K562 (cell line): ENCODE measurements at regions not wholly inside any gene's neighbourhood (a gene's known extent, or its start where the extent isn't known, plus 50 kb on each side); places are given as distances from the start of the nearest gene placed in this dataset.

Experiments
- ATAC-seq: fragments of 200-7000 bp; cut with Tn5 transposase; 3 replicates; pipeline ENCODE4 v1.9.1; 2020; ENCODE audit warnings: moderate library complexity
- BruUV-seq: library from RNA; stranded (reverse); fragments of 400-500 nt; replicated peaks from 2 replicates; lab custom pipeline; 2021; lab: Mats Ljungman, UMichigan
- CTCF ChIA-PET: fragments of 300-600 bp; formaldehyde crosslinking; extraction: SDS; loops from one replicate; lab custom pipeline; 2021; ENCODE audit warnings: low intra/inter-chr PET ratio; lab: Yijun Ruan, JAX
- POLR2A ChIA-PET: fragments of 300-600, 350-650 bp; sonication (Branson Sonifier 250); formaldehyde crosslinking; extraction: SDS; loops from one replicate; lab custom pipeline; 2021; ENCODE audit warnings: antibody characterized with exemption, inconsistent platforms; lab: Yijun Ruan, JAX
- DNase-seq, 4 experiments: peaks; one replicate each; pipeline versions ENCODE4 v3.0.0 to v3.0.0-alpha.2; 2011 to 2018; ENCODE audit warnings: low spot score in 3 of 4, mixed read lengths in 3 of 4; ENCODE audit errors: extremely low read depth in 1 of 4
- FAIRE-seq: peaks from 2 replicates; lab custom pipeline; 2011; peaks lifted over from hg19 to GRCh38; lab: Jason Lieb, UNC
- H2AFZ ChIP-seq: 2 replicates; pipeline ENCODE4 v1.6.0; 2011; ENCODE audit warnings: low read depth, low read length, control low read depth, inconsistent platforms
- H3K27ac ChIP-seq: fragments of 200-600 bp; 3 replicates; pipeline ENCODE4 v1.8.0; 2011; ENCODE audit warnings: low read depth, mild to moderate bottlenecking, control low read depth, inconsistent platforms, low read length, moderate library complexity, mixed read lengths; ENCODE audit errors: extremely low read depth
- H3K27me3 ChIP-seq, 2 experiments: fragments of 300-600 bp in 1 of 2; 2 replicates in 1 of 2; 3 replicates in 1 of 2; pipeline versions ENCODE4 v1.6.0 to v1.8.0; 2011; ENCODE audit warnings: inconsistent platforms in 2 of 2, low read length in 2 of 2, mild to moderate bottlenecking in 1 of 2, mixed read lengths in 1 of 2, moderate library complexity in 1 of 2; ENCODE audit not compliant: control insufficient read depth in 2 of 2, insufficient read depth in 2 of 2
- H3K36me3 ChIP-seq: fragments of 300-600 bp; 3 replicates; pipeline ENCODE4 v1.8.0; 2011; ENCODE audit warnings: mild to moderate bottlenecking, low read length, inconsistent platforms; ENCODE audit not compliant: control insufficient read depth, insufficient read depth
- H3K4me1 ChIP-seq, 2 experiments: fragments of 200-600 bp in 1 of 2; replicated peaks in 1 of 2; 2 replicates in 1 of 2; 3 replicates in 1 of 2; pipeline versions ENCODE4 v1.5.1 to v1.8.0; 2011; ENCODE audit warnings: inconsistent platforms in 2 of 2, low read length in 2 of 2, mild to moderate bottlenecking in 1 of 2, mixed read lengths in 1 of 2, moderate library complexity in 1 of 2; ENCODE audit not compliant: control insufficient read depth in 2 of 2, insufficient read depth in 2 of 2
- H3K4me2 ChIP-seq: 2 replicates; pipeline ENCODE4 v1.6.1; 2011; ENCODE audit warnings: low read length, control low read depth, inconsistent platforms, mixed read lengths; ENCODE audit not compliant: insufficient read depth
- H3K4me3 ChIP-seq: fragments of 200-600 bp; sonication (generic), shearing (Covaris generic); 2 replicates; pipeline ENCODE4 v1.5.1; 2016; ENCODE audit warnings: control low read depth, inconsistent platforms
- H3K79me2 ChIP-seq: fragments of 200-600 bp; 3 replicates; pipeline ENCODE4 v1.8.0; 2011; ENCODE audit warnings: low read length, inconsistent platforms; ENCODE audit not compliant: control insufficient read depth, insufficient read depth
- H3K9ac ChIP-seq, 2 experiments: 2 replicates each; pipeline versions ENCODE4 v1.6.0 to v1.6.1; 2011; ENCODE audit warnings: low read depth in 2 of 2, low read length in 2 of 2, control low read depth in 1 of 2, inconsistent platforms in 1 of 2, mild to moderate bottlenecking in 1 of 2, mixed read lengths in 1 of 2; ENCODE audit not compliant: insufficient read depth in 1 of 2
- H3K9me1 ChIP-seq: one replicate; pipeline ENCODE4 v1.6.0; 2011; ENCODE audit warnings: inconsistent platforms, mild to moderate bottlenecking, low read length, moderate library complexity; ENCODE audit not compliant: control insufficient read depth, insufficient read depth
- H3K9me3 ChIP-seq: replicated peaks from 2 replicates; pipeline ENCODE4 v1.5.1; 2011; ENCODE audit warnings: low read depth, low read length, inconsistent platforms; ENCODE audit not compliant: control insufficient read depth, insufficient read depth
- H4K20me1 ChIP-seq: replicated peaks from 2 replicates; pipeline ENCODE4 v1.6.1; 2011; ENCODE audit warnings: low read length, inconsistent platforms, mixed read lengths; ENCODE audit not compliant: control insufficient read depth, insufficient read depth
- ATF3 ChIP-seq, 2 experiments: fragments of 450-650 bp in 1 of 2; sonication (generic) in 1 of 2; formaldehyde crosslinking in 1 of 2; IDR thresholded peaks in 1 of 2; conservative IDR thresholded peaks in 1 of 2; 2 replicates each; pipeline versions ENCODE4 v1.6.1 to v1.8.1; 2016 to 2023; ENCODE audit warnings: mild to moderate bottlenecking in 2 of 2, moderate library complexity in 2 of 2, inconsistent platforms in 1 of 2, missing genetic modification reagents in 1 of 2
- CCAR2 ChIP-seq: fragments of 200-400 bp; formaldehyde crosslinking; IDR thresholded peaks from 2 replicates; pipeline ENCODE4 v1.6.1; 2017; ENCODE audit warnings: mild to moderate bottlenecking, low read depth, low read length
- GMEB1 ChIP-seq: fragments of 250-450 bp; sonication (Bioruptor Pico); IDR thresholded peaks from 2 replicates; pipeline ENCODE4 v1.4.0; 2020; ENCODE audit warnings: mild to moderate bottlenecking
- GTF2A2 ChIP-seq: IDR thresholded peaks from 2 replicates; pipeline ENCODE4 v1.6.1; 2016; ENCODE audit warnings: mild to moderate bottlenecking, missing genetic modification characterization, missing compliant biosample characterization
- KLF13 ChIP-seq: fragments of 450-650 bp; IDR thresholded peaks from 2 replicates; pipeline ENCODE4 v1.6.1; 2016; ENCODE audit warnings: missing genetic modification characterization, low read depth, mild to moderate bottlenecking, missing compliant biosample characterization, moderate library complexity, borderline replicate concordance
- MAFF ChIP-seq: IDR thresholded peaks from 2 replicates; pipeline ENCODE4 v1.6.1; 2012; ENCODE audit warnings: low read length, improper control_type of control experiment
- MCM7 ChIP-seq, 2 experiments: fragments of 450-650 bp; IDR thresholded peaks; 2 replicates each; pipeline ENCODE4 v1.6.1; 2016 to 2018
- PKNOX1 ChIP-seq: fragments of 450-650 bp; IDR thresholded peaks from 2 replicates; pipeline ENCODE4 v1.6.1; 2016
- RERE ChIP-seq: sonication (generic); formaldehyde crosslinking; IDR thresholded peaks from 2 replicates; pipeline ENCODE4 v1.8.0; 2023; ENCODE audit warnings: missing genetic modification reagents, mild to moderate bottlenecking, borderline replicate concordance
- ZBTB7A ChIP-seq: IDR thresholded peaks from 2 replicates; pipeline ENCODE4 v1.6.1; 2011; ENCODE audit warnings: low read depth, mild to moderate bottlenecking, low read length, moderate library complexity, borderline replicate concordance; ENCODE audit not compliant: control insufficient read depth
- WGBS: fragments of 100-300 bp; shearing (Covaris generic); methylation state at CpG from one replicate; pipeline ENCODE4 v1.1.6; 2016; ENCODE audit warnings: low coverage, mixed read lengths; ENCODE audit not compliant: insufficient coverage; ENCODE audit errors: missing lambda C conversion rate; 5-methylcytosine and 5-hydroxymethylcytosine counted together
- in situ Hi-C: fragments of 300-500 bp; cut with MboI; formaldehyde crosslinking; loops from 4 replicates; pipeline ENCODE4 v1.15.0; 2018; ENCODE audit warnings: inconsistent platforms, mixed read lengths
- intact Hi-C: fragments of 100-400 bp; cut with micrococcal nuclease; formaldehyde crosslinking; loops from 2 replicates; pipeline ENCODE4 v1.14.2; 2022

GRCh38 chr19:29380581-29380980, 145.2 kb upstream of the VSTM2B start (continued):
- TF ChIP-seq ATF3 (IDR thresholded peaks at IDR 0.05) = no peak
- TF ChIP-seq ATF3 (CRISPR knock-in tag; conservative IDR thresholded peaks at IDR 0.05) = no peak
- TF ChIP-seq CCAR2 = no peak
- TF ChIP-seq MAFF = no peak
- TF ChIP-seq ZBTB7A = no peak
- TF ChIP-seq GTF2A2 (tag) = no peak
- no peak for TF ChIP-seq KLF13 (tag)
- TF ChIP-seq, all 486 proteins: peak for 0

GRCh38 chr19:29381353-29382203, 144.2 kb upstream of the VSTM2B start:
- no peak for FAIRE-seq
- H3K9me3 ChIP-seq = no peaks in the 10 kb centered on the region
- H4K20me1 ChIP-seq = 0 out of 2 replicates have a peak, but pooled peaks cover 5% of the 10 kb centered on the region
- no peak overlapping the region for H3K9ac ChIP-seq
- no peak for ATAC-seq
- H3K36me3 ChIP-seq = no peaks in the 10 kb centered on the region
- no peaks in the 10 kb centered on the region for H3K4me1 ChIP-seq
- no peaks in the 10 kb centered on the region for H3K9me1 ChIP-seq
- DNase-seq = no peak
- no peak overlapping the region for H3K4me3 ChIP-seq
- intact Hi-C loops = no loop called here
- BruUV-seq = no TSS peak
- H3K4me2 ChIP-seq = no peak overlapping the region
- no peaks in the 10 kb centered on the region for H3K79me2 ChIP-seq
- WGBS = 4% methylated on average over 15 of the region's 17 CpGs
- H2AFZ ChIP-seq = no peak overlapping the region
- POLR2A ChIA-PET = interaction anchor here (0.7 kb wide), 1 partner anchor 1075 kb away, joined by 3 read pairs; no protein-coding TSS in a partner anchor
- in situ Hi-C loops = no loop called here
- CTCF ChIA-PET = no interaction called here
- H3K27ac ChIP-seq = no peak overlapping the region
- peaks cover 6 to 24% of the 10 kb centered on the region in 2 experiments; a peak in 3 of 5 replicates for H3K27me3 ChIP-seq
- TF ChIP-seq PKNOX1 (no peak), GMEB1 (no peak), RERE (no peak), MCM7 (IDR thresholded peaks at IDR 0.05) (no peak)
